ENCODE measurements at regions not wholly inside any gene's neighbourhood (a gene's known extent, or its start where the extent isn't known, plus 50 kb on each side); places are given as distances from the start of the nearest gene placed in this dataset.
"Not testable (repeated sequence)": the region's sequence is repeated elsewhere in the genome, so short reads cannot be mapped to it uniquely, and the experiment has no call there.

DNA sequence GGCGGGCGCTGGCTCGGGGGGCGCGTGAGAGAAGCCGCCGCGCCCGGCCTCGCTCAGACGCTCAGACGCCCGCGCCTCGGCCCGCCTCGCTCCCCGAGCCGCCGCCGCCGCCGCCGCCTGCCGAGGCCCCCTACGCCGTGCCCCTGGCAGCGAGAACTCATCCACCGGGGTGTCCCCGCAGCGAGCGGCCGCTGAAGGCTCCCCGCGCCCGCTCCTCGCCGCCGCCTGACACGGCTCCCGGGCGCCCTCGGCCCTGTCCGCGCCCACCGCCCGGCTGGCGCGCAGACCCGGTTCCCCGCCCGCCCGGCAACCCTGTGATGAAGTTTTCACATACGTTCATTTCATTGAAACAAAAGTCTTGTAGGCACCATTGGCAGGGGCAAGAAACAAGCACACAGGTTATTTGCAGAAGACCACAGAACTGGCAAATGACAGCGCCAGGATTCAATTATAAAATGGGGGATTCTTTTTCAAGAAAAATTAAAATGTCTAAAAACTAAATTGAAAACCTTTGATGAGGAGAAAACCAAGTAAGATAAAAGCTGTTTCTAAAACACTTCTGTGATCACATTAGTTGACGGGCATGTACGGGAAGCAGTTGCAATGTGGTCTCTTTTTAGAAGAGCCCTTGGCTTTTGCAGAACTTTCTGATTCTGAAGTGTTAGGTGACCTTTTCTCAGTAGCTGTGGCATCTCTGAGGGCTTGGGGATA, 50.5 kb upstream of the TUBA3D start:
- no peak for DNase-seq (ENCODE audit: low spot score)

DNA sequence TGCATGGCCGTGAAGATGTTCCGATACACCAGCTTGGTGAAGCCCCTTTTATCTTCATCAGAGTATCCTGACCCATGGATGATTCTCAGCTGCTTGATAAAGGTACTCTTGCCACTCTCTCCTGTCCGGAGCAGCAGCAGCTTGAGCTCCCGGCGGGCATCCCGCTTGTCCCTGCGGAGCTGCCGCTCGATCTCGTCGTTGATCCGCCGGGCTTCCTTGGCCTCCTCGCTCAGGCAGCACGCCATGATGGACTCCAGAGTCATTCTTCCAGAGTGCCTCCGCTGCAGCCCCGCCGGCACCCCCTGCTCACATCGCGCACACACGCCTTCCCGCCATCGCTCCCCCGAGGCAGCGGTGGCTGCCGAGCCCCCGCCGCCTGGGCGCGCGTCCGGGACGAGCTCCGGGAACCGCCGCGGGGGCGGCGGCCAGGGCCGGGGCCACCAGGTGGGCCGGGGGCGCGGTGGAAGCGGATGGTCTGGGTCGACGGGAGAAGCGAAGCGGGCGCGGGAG, 51.3 kb upstream of the TUBA3D start:
- DNase-seq (ENCODE audit: low spot score) = not testable (repeated sequence)

DNA sequence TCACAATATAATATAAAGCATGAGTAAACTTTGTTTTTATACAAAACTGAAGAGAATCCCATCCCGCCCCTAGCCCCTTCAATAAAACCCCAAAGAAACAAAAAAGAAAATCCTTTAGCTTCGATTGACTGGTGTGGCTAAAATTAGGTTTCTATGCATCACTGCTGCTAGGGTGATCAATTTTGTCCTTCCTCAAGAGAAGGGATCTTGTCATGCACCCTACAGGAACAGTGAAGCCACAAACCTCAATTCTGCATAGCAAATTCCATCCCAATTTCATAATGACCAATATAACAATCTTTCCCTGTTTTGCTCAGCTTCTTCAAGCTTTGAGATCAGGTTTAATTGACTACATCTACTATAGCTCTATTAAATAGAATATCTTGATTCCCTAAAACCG, 55.2 kb upstream of the TUBA3D start:
- not testable (repeated sequence) for DNase-seq (ENCODE audit: low spot score)

DNA sequence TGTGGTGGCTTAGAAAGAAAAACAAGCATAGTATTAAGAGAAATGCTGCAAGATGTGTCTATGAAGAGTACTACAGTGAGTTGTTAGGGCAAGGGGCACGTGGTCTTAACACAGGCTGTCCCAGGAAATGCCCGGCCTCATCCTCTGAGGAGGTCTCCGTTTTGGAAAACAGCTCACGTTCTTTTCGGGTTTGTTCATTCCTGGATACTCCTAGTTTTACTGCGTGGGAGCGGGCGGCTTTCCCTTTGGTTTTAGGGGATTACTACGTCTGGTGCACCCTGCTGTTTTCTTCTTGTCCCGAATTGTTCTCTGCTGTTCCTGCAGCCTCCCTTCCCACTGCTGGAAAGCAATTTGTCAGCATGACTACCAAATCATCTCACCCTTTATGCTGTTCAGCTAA, 55.5 kb upstream of the RAB6D start:
- no peak for DNase-seq (ENCODE audit: low spot score)

DNA sequence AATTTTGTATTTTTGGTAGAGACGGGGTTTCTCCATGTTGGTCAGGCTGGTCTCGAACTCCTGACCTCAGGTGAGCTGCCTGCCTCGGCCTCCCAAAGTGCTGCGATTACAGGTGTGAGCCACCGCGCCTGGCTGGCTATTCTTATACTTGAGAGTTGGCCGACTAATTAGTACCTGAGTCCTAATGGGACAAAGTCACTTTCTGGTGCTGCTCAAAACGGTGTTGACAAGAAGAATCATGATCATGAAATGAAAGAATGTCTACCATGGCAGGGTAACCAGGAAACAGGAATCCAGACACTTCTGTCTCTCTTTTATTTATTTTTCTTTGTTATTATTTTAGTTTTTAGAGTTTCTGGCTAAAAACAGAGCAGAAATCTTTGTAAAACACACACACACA, 54.7 kb upstream of the RAB6D start:
- DNase-seq (ENCODE audit: low spot score) = no peak

DNA sequence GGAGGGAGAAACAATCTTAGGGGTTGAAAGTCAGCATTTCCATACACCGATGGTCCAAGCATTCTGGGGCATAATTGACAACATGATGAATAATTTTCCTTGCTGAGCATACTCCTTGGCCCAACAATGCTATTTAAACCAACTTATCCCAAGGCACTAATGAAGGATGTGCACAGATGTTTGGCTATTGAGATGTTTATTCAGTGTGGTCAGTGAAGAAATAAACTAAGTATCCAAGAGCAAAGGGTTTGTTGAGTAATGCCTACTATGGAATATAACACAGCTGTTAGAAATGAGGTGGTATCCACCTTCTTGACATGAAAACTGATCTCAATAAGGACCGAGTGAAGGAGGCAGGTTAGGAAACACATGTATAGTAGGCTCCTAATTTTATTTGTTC, 53.9 kb upstream of the RAB6D start:
- DNase-seq (ENCODE audit: low spot score) = peak; percentile 12

DNA sequence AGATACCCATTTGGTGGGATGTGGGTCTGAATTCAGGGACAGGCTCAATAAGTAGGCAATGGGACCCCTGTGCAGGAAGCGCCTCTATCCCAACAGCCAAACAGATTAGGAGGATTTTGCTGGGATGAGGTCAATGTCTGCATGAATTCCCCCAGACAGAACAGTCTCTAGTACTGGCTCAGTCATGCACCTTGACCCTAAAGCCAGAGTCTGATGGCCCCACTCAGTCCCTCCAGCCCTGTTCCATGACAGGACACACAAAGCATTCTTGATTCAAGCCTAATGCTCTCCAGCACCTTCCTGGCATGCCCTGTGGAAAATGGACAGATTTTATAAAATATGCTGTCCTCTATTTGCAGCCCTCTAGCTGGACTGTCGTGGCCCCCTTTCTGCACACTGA, 49.8 kb upstream of the RAB6D start:
- DNase-seq (ENCODE audit: low spot score) = no peak
